NCI-H774 (cell line): ENCODE measurements at regions not wholly inside any gene's neighbourhood (a gene's known extent, or its start where the extent isn't known, plus 50 kb on each side); places are given as distances from the start of the nearest gene placed in this dataset.

Experiments used
- DNase-seq: peaks from one replicate; lab custom pipeline; 2025; lab: John Stamatoyannopoulos, UW

- no peak for DNase-seq
Measured at GRCh38 chr1:170313306-170313705, 167.5 kb downstream of the NTMT2 start.

DNA sequence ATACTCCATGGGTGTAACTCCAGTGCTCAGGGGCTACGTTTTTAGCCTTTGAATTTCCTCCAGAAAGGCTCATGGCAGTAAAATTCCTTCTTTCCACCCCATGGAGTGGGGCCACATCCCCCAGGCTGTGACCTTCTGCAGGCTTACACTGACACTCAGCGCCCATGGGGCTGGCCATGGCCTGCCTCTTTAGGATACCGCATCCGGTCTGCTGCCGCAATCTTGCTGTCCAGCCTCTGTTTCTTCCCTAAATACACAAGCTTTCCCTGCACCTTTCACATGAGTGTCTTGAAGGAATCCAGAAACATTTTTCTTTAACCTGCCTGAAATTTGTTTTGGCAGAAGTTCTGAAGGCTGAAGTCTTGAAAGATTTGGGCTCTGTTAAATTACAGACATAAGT lies 170.5 kb downstream of the NTMT2 start:
- DNase-seq: no peak

DNA sequence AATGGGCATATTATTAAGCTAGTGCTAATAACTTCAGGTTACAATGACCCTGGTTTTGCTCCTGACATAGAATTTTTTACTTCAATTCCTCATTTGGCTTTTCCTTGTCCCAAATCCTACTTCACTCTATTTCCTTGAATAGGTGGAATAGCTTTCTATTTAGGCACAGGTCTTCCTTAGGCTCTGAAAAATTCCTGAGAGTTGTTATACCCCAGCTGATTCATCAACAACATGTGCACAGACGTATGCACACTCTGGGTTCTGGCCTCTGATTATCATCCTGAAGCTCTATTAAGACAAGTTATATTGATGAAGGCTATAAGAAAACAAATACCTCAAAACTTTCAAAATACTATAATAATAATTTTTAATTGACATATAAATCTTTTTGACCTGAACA lies 172.4 kb downstream of the NTMT2 start:
- no peak for DNase-seq

DNA sequence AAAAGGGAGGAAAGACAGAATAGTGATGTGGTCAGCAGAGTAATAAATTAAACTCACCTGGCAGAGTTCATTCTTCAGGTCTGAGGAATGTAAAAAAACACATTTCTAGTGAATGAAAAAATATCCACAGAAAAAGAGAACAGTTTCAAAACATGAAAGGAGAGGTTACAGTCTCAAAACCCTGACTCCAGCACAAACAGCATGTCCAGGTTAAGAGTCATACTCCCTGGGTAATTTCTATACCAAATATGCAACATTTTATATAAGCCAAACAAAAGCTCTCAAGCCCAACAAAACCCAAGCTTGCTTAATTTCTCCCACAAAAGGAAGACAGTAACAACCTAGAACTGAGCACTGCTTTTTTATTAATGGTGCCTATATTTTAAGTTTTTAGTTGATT lies 173.0 kb downstream of the NTMT2 start:
- no peak for DNase-seq

GRCh38 chr1:170321113-170321512 lies 175.4 kb downstream of the NTMT2 start:
- no peak for DNase-seq

DNA sequence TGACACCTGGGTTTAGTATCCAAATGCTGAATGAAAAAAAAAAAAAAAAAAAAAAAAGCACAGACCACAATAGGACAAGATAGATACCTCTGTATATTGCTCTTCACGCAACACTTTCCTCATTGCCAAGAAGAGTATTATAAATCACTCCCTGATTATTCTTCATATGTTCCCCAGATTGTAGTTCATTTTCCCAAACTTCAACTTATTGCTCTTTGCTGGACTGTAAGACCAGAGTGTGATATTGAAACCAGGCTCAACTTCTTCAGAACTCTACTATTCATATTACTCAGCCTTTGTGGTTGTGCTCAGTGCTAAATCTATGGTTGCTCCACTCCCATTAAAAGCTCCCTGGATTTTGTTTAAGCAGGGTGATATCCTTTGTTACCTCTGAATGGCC lies 180.4 kb downstream of the NTMT2 start:
- no peak for DNase-seq

GRCh38 chr1:170332801-170333200 lies 187.0 kb downstream of the NTMT2 start:
- no peak for DNase-seq

DNA sequence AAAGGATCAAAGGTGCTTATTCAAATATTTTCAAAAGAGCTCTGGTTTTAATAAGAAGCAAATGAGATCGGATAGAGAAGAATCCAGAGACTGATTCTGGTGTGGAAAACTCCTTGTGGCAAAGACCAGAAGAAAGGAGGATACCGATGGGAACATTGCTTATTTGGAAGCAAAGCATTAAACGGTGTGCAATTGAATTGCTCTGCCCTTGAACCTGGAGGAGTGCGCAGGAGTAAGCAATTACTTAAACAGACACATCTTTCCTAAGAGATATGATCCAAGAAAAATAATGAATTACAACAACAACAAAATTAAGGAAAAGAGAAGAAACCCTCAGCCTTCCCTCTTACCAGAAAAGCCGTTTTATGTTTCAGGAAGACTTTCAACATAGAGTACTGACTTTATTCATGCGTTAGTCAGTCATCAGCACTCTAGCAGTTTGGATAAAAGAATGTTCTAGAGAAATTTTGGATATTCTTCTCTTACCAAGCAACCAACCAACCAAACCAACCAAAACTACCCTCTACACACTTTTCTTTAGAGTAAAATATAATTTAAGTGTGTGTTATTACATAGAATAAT lies 191.7 kb downstream of the NTMT2 start:
- DNase-seq: no peak

DNA sequence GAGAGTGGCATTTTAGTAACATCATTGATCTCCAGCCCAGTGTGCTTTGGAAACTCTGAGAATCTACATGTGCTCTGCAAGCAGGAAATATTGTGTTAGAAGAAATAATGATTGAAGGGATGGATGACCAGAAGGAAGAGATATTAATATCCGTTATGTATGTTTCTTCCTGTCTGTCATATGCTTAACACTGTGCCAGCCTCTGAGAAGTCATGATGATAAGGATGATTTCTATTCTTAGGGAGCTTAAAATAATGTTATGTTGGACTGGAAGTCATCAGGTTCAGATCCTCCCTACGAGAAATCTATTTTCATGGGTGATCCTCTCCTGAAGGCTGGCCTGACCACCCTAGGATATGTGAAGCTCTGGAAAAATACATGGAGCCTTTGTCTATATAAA lies 192.4 kb upstream of the GORAB start:
- no peak for DNase-seq

DNA sequence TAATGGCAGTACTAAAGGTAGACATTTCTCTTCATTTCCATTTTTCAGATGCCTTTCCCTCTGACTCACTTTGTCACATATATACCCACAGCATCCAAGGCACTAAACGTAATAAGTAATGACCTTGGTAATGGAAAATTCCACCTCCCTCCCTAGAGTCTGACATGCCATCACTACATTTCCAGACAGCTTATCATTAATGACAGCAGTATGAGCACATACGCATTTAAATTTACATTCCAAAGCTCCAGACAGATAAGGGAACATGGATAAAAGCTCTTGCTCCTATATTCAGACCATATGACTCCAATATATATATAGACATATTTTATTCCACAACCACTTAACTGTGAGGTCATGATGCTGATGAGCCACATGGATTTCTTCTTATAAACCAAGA lies 191.7 kb upstream of the GORAB start:
- no peak for DNase-seq

GRCh38 chr1:170351366-170351946 lies 180.5 kb upstream of the GORAB start:
- no peak for DNase-seq

GRCh38 chr1:170354246-170354645 lies 177.7 kb upstream of the GORAB start:
- no peak for DNase-seq

DNA sequence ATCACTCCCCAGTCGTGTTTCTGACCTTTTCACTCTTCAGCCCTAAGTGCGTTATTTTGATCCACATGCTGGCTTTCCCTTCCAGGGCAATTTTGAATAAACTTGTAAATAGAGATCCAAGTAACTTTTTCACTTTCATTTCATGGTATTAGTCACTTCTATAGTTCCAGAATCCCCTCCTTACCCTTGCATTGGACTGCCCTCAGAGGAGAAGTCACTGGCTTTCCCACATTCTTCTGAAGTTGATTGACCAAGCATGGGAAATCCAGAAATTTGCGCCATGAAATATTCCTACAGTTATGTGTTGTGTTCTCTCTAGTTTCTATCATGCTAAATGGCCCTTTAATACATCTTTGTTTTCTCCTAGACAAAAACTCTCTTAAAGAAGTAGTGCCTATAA lies 177.3 kb upstream of the GORAB start:
- DNase-seq: no peak

DNA sequence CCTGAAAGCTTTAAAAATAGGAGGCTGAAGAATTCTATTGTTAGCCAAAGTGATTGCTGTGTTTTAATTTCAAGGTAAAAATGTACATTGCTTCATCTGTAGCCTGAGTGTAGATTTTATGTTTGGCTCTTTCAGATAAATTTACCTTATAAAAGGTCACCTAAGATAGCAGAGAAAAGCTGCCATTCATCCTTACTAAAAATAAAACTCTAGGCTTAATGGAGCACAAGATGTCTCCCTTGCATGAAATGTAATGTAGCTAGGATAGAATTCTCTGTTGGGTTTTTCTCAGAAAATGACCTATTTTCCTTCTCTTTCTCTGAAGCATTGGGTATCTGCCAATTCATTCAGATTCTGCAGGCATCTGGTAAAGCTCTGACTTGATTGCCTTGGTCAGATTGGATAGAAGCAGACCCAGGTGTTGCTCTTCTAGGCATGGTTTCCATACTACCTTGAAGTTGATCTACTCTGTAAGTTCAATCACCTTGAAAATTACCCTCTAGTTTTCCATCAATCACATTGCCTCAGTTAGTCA lies 176.6 kb upstream of the GORAB start:
- DNase-seq: no peak

- DNase-seq: no peak
Measured at GRCh38 chr1:170356585-170356984, 175.4 kb upstream of the GORAB start.

DNA sequence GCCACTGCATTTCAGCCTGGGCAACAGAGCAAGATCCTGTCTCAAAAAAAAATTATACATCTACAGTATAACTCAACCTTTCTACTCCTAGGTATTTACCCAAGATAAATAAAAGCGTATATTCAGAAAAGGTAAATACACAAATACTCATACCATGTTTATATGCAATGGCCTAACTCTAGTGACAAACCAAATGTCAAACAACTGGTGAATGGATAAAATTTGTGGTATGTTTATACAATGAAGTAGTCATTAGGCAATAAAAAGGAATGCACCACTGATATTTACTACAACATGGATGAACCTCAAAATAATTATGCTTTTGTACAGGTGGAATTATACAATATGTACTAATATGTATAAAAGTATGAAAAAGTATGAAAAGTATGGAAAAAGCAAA lies 174.2 kb upstream of the GORAB start:
- no peak for DNase-seq

DNA sequence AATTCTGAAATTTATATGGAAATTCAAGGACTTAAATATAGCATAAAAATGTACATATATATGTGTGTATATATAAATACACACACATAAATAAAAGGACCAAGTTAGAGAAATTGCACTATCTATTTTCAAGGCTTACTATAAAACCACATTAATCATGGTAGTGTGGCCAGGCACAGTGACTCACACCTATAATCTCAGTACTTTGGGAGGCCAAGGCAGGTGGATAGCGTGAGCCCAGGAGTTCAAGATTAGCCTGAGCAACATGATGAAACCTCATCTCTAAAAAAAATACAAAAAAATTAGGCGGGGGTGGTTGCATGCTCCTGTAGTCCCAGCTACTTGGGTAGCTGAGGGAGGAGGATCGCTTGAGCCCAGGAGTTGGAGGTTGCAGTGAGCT lies 171.4 kb upstream of the GORAB start:
- no peak for DNase-seq

- DNase-seq: no peak
Measured at GRCh38 chr1:170365331-170365730, 166.6 kb upstream of the GORAB start.

DNA sequence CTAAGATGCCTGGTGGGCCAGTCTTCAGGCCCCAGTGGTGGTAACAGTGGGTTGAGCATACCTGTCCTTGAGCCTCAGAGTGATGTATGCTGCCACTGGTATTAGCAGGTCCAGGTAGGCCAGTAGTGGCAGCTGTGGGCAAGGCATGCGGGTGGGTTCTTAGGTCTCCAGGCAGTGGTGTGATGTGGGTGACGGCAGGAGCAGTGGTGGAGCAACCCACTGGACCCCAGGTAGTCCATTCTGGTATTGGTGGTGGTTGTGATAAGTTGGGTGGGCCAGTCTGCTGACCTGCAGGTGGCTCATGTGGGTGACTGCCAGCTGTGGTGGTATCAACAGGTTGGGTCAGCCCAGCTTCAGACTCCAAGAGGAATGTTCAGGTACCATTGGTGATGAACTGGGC lies 165.0 kb upstream of the GORAB start:
- no peak for DNase-seq

DNA sequence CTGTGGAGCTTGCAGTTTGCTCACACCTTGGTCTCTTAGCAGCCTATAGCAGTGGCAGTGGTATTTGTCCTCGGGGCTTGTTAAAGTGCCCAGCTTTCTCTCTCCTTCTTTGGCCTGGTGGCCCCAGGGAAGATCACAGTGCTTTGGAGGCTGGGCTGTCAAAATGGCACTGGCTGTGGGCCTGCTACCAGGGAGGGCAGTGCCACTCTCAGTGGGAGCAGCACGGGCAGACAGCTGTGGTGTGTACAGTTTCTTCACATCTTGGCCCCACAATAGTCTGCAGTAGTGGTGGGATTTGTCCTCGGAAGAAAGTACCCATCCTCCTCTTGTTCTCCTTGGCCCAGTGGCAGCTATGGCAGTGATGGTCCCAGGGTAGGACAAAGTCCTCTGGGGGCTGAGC lies 164.4 kb upstream of the GORAB start:
- DNase-seq: no peak

- no peak for DNase-seq
Measured at GRCh38 chr1:170369000-170369399, 163.0 kb upstream of the GORAB start.

- DNase-seq: no peak
Measured at GRCh38 chr1:170369417-170369816, 162.5 kb upstream of the GORAB start.

DNA sequence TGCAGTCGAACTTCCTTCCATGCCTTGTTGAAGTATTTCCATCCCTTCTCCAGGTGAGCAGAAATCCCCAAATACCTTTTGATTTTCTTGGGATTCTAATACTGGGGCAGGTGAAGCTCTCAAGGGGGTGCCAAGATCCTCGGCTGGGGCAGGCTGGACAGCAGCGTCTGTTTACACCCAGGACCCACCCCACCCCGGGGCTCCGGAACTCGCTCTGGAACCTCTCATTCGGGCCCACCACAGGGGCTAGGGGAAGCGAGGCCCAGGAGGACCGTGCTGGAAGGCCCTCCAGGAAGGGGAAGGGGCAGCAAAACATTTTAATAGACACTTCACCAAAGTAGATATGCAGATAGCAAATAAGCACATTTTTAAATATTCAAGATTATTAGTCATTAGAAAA lies 161.9 kb upstream of the GORAB start:
- no peak for DNase-seq

DNA sequence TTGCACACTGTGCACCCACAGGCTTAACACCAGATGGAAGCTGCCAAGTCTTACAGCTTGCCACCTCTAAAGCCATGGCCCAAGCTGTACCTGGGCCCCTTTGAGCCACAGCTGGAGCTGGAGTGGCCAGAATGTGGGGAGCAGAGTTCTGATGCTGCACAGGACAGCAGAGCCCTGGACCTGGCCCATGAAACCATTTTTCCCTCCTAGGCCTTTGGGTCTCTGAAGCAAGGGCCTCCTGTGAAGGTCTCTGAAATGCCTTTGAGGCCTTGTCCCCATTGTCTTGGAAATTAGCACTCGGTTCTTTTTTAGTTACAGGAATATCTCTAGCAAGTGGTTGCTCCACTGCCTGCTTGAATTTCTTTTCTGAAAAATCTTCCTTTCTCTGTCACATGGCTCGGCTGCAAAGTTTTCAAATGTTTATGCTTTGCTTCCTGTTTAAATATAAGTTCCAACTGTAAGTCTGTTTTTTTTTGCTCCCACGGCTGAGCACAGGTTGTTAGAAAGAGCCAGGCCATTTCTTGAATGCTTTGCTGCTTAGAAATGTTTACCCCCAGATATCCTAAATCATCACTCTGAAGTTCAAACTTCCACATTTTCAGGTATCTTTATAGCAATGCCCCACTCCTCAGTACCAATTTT lies 156.8 kb upstream of the GORAB start:
- DNase-seq: no peak
